ENCODE measurements at regions not wholly inside any gene's neighbourhood (a gene's known extent, or its start where the extent isn't known, plus 50 kb on each side); places are given as distances from the start of the nearest gene placed in this dataset.
A peak's percentile ranks its signal among the peaks of the same experiment; 100 is the strongest.

GRCh38 chr16:59878999-59879398 is 1144.9 kb upstream of the GOT2 start:
- H3K4me1 ChIP-seq (ENCODE audit: insufficient read depth, low read length): peaks cover 4% of the 10 kb centered on the region
- no peak overlapping the region for H3K27ac ChIP-seq (ENCODE audit: low read depth, low read length)
- no peaks in the 10 kb centered on the region for H3K36me3 ChIP-seq (ENCODE audit: insufficient read depth, low read length)
- H3K79me2 ChIP-seq (ENCODE audit: insufficient read depth, low read length): no peaks in the 10 kb centered on the region
- H3K4me3 ChIP-seq (ENCODE audit: insufficient read depth, low read length): no peak overlapping the region
- H3K27me3 ChIP-seq (ENCODE audit: insufficient read depth, low read length): no peaks in the 10 kb centered on the region
- H4K20me1 ChIP-seq (ENCODE audit: insufficient read depth, low read length): no peaks in the 10 kb centered on the region
- H2AFZ ChIP-seq (ENCODE audit: low read length): no peak overlapping the region
- TF ChIP-seq CTCF (IDR thresholded peaks at IDR 0.05; ENCODE audit: extremely low read depth, low read depth, low read length): no peak
- no peaks in the 10 kb centered on the region for H3K9me3 ChIP-seq (ENCODE audit: low read depth, low read length)
- DNase-seq (ENCODE audit: insufficient read length, low spot score, missing footprints): peak; percentile 9
- H3K4me2 ChIP-seq (ENCODE audit: insufficient read depth, low read length): no peak overlapping the region

- TF ChIP-seq CTCF (IDR thresholded peaks at IDR 0.05; ENCODE audit: extremely low read depth, low read depth, low read length): no peak
- H3K79me2 ChIP-seq (ENCODE audit: insufficient read depth, low read length): no peaks in the 10 kb centered on the region
- no peak overlapping the region for H3K27ac ChIP-seq (ENCODE audit: low read depth, low read length)
- H4K20me1 ChIP-seq (ENCODE audit: insufficient read depth, low read length): no peaks in the 10 kb centered on the region
- H3K4me3 ChIP-seq (ENCODE audit: insufficient read depth, low read length): no peak overlapping the region
- peaks cover 4% of the 10 kb centered on the region for H3K4me1 ChIP-seq (ENCODE audit: insufficient read depth, low read length)
- DNase-seq (ENCODE audit: insufficient read length, low spot score, missing footprints): peak; percentile 47
- no peaks in the 10 kb centered on the region for H3K36me3 ChIP-seq (ENCODE audit: insufficient read depth, low read length)
- no peak overlapping the region for H2AFZ ChIP-seq (ENCODE audit: low read length)
- no peak overlapping the region for H3K4me2 ChIP-seq (ENCODE audit: insufficient read depth, low read length)
- H3K27me3 ChIP-seq (ENCODE audit: insufficient read depth, low read length): no peaks in the 10 kb centered on the region
- H3K9me3 ChIP-seq (ENCODE audit: low read depth, low read length): no peaks in the 10 kb centered on the region
These were observed 1144.4 kb upstream of the GOT2 start for GRCh38 chr16:59878479-59878878.

- Histone ChIP-seq H3K4me1 (ENCODE audit: insufficient read depth, low read length) (no peaks in the 10 kb centered on the region), H3K27me3 (ENCODE audit: insufficient read depth, low read length) (no peaks in the 10 kb centered on the region), H2AFZ (ENCODE audit: low read length) (no peak overlapping the region), H3K4me3 (ENCODE audit: insufficient read depth, low read length) (no peak overlapping the region), H4K20me1 (ENCODE audit: insufficient read depth, low read length) (no peaks in the 10 kb centered on the region), H3K36me3 (ENCODE audit: insufficient read depth, low read length) (no peaks in the 10 kb centered on the region), H3K4me2 (ENCODE audit: insufficient read depth, low read length) (no peak overlapping the region), H3K9me3 (ENCODE audit: low read depth, low read length) (no peaks in the 10 kb centered on the region), H3K79me2 (ENCODE audit: insufficient read depth, low read length) (no peaks in the 10 kb centered on the region), H3K27ac (ENCODE audit: low read depth, low read length) (no peak overlapping the region)
- TF ChIP-seq CTCF (IDR thresholded peaks at IDR 0.05; ENCODE audit: extremely low read depth, low read depth, low read length): no peak
- no peak for DNase-seq (ENCODE audit: insufficient read length, low spot score, missing footprints)
These were observed 1131.0 kb upstream of the GOT2 start for GRCh38 chr16:59864981-59865666.

- H2AFZ ChIP-seq (ENCODE audit: low read length): no peak overlapping the region
- no peaks in the 10 kb centered on the region for H3K79me2 ChIP-seq (ENCODE audit: insufficient read depth, low read length)
- H3K4me1 ChIP-seq (ENCODE audit: insufficient read depth, low read length): no peaks in the 10 kb centered on the region
- TF ChIP-seq CTCF (IDR thresholded peaks at IDR 0.05; ENCODE audit: extremely low read depth, low read depth, low read length): no peak
- no peak overlapping the region for H3K4me3 ChIP-seq (ENCODE audit: insufficient read depth, low read length)
- H3K36me3 ChIP-seq (ENCODE audit: insufficient read depth, low read length): no peaks in the 10 kb centered on the region
- no peaks in the 10 kb centered on the region for H3K9me3 ChIP-seq (ENCODE audit: low read depth, low read length)
- H3K27ac ChIP-seq (ENCODE audit: low read depth, low read length): no peak overlapping the region
- no peaks in the 10 kb centered on the region for H3K27me3 ChIP-seq (ENCODE audit: insufficient read depth, low read length)
- DNase-seq (ENCODE audit: insufficient read length, low spot score, missing footprints): no peak
- H4K20me1 ChIP-seq (ENCODE audit: insufficient read depth, low read length): no peaks in the 10 kb centered on the region
- H3K4me2 ChIP-seq (ENCODE audit: insufficient read depth, low read length): peak overlapping the region; percentile 10
These were observed 1125.7 kb upstream of the GOT2 start for GRCh38 chr16:59859676-59860402.
